GM18507 (cell line): ENCODE measurements at regions not wholly inside any gene's neighbourhood (a gene's known extent, or its start where the extent isn't known, plus 50 kb on each side); places are given as distances from the start of the nearest gene placed in this dataset.

Experiments used
- DNase-seq: peaks from one replicate; pipeline ENCODE4 v3.0.0; 2011; ENCODE audit warnings: low read depth; ENCODE audit not compliant: insufficient read length; ENCODE audit errors: extremely low spot score
- FAIRE-seq: peaks from 2 replicates; lab custom pipeline; 2011; peaks lifted over from hg19 to GRCh38; lab: Jason Lieb, UNC

DNA sequence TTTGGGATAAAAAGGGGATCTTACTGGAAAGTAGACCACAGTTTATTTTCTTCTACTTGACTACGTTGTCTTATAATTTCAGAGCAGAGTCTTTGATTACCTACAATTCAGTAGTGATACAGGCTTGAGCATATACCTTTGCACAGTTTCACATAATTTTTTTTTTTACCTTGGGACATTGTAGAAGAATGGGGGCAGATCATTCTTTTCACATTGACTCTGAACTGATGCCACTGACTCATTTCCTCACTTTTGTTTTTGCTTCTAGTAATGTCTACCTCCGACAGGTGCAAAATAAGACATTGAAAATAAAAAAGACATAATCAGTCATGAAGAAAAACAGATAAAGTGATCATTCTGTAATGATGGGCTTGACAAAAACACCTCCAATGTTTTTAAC is 688.3 kb upstream of the CHORDC1 start:
- DNase-seq = no peak
- no peak for FAIRE-seq

DNA sequence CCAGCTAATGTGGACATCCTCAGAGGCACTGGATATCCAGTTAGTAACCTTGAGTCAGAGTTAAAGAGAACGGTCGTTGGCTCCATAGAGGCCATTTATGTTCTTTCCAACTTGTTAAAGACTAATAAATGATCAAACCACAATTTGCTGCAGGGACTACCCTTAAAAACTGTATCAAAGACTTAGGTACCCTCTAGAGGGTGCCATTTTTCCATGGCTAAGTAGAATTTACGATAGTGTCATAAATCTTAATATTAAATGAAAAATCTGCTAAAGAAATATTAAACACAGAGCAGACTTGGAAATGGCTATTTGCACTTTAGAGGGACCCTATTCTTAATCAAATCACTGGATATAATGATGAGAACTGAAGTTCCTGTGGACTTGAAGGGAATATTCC is 685.2 kb upstream of the CHORDC1 start:
- no peak for DNase-seq
- FAIRE-seq = no peak

DNA sequence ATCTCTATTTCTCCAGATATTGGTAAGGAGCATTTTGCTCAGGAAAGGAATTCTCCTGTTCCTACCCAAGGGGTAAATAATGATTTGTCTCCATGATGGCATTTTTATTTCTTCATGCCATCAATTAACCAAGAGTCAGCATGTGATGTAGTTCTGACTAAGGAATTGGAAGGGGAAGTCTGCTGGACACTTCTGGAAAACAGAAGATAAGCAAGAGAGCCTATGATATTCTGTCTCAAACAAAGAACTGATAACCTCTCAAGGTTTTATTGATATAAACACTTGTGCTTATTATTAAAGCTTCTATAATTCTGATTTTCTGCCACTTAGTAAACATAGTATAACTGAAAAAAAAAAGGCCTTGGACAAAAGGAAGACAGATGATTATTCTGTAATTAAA is 673.0 kb upstream of the CHORDC1 start:
- DNase-seq (no peak), FAIRE-seq (no peak)

DNA sequence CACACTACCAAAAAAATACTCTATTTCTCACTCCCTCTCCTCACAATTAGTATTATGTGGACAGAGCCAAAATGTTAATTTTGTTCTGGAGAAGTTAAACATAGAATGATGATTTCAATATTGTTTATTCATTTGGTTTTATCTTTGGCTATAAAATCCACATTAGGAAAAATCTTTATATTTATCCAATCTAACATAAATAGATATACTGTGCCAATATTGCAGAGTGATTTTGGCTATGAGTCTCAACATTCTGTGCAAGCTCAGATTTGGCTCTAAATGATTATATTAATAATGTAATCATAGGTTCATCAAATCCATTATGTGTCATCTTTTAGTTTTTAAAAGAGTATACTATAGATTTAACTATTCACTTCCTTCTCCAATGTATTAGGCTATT is 667.5 kb upstream of the CHORDC1 start:
- DNase-seq (no peak), FAIRE-seq (no peak)

DNA sequence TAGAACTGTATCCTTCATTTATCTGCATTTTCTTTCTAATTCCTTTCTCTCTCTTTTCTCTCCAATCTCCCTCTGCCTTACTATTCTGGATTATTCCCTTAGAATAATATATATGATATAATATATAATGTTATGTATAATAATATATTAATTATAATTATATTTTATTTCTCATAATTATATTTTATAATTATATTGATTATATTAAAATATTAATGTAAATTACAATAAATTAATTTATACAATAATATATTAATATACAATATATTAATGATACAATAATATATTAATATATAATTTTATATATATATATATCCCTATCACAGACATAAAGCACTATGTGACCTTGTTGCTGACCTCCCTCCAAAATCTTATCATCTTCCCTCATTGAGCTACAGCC is 661.3 kb upstream of the CHORDC1 start:
- FAIRE-seq = no peak
- no peak for DNase-seq

DNA sequence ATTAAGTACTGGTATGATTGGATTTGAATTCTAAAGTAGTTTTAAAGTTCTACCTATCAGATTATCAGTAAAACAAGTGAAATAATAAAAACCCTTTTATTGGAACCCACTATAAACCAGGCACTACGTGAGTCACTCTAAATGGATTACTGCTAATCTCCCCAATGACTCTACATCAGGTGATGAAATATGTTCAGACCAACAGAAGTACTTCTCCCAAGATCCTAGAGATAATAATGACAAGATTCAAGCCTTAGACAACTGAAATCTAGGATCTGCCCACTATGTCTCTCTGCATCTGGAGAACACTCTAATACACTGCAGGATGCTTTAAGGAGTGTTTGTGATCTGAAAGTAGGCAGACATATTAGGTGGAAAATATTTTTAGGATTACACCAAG is 652.1 kb upstream of the CHORDC1 start:
- no peak for FAIRE-seq
- no peak for DNase-seq

DNA sequence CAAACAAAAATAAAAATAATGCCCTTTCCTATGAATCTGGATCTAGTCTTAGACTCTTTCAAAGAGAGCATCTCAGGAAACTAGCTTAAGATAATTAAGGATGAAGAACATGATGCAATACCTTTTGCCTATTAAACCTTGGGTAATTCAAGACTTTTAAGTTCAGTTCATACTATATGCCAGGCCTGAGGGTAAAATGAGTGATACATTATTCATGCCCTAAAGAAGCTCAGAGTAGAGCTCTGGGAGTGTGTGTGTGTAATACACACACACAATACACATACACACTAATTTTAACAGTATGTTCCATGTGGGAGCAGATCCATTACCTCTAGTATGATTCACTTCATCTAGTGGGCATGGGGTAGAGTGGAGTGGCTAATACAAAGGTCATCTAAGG is 651.4 kb upstream of the CHORDC1 start:
- FAIRE-seq (no peak), DNase-seq (no peak)

DNA sequence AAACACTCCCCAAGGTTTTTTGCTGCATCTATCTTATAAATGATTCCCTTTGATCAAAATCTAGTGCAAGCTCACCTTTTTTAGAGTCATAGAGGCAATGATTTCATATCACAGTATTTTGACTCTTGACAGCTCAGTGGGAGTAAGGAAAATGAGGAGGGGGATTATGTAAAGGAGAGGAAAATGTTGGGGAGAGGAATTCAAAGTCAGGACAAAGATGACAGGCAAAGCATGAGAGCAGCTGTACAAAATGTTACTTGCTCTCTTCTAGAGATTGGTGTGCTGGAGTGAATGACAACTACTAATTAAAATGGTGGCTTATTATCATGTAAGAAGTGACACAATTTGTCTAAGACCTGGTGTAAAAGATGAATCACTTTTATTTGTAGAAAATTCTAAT is 644.6 kb upstream of the CHORDC1 start:
- FAIRE-seq (no peak), DNase-seq (no peak)

DNA sequence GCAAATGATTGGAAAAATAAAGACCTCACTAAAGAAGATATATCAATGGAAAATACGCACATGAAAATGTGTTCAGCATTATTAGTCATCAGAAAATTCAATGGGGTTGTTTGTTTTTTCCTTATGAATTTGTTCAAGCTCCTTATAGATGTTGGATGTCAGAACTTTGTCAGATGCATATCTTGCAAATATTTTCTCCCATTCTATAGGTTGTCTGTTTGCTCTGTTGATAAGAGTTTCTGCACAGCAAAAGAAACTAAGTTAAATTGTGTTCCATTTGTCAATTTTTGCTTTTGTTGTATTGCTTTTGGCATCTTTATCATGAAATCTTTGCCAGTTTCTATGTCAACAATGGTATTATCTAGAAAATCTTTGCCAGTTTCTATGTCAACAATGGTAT is 633.9 kb upstream of the CHORDC1 start:
- FAIRE-seq (no peak), DNase-seq (no peak)

DNA sequence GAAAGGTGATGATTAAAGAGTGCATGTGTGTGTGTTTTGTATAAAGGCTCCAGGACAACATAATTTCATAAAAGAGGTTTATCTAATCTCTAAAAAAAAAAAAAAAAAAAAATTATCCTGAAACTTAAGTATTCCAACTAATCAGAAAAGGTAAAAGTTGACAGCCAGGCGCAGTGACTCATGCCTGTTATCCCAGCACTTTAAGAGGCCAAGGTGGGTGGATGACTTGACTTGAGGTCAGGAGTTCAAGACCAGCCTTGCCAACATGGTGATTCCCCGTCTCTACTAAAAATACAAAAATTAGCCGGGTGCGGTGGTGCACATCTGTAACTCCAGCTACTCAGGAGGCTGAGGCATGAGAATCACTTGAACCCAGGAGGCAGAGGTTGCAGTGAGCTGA is 632.7 kb upstream of the CHORDC1 start:
- FAIRE-seq = no peak

DNA sequence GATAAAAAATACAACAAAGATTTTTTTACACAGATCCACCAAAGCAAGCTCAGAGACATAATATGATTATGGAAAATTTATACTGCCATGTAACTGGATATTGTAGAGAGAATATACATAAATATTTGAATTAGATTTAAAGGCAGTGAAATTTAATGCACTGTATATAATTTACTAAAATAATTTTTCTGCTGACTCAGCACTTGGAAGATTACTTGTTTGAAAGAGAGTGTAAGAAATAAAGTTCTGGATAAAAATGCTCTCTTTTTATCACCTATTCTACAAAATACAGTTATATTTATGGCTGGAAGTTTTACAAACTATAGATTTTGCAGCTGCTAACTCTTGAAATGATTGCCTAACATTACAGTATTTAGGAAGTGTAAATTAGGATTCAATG is 628.3 kb upstream of the CHORDC1 start:
- DNase-seq (no peak), FAIRE-seq (no peak)

More for the DNA sequence above, 632.7 kb upstream of the CHORDC1 start:
- DNase-seq = no peak

DNA sequence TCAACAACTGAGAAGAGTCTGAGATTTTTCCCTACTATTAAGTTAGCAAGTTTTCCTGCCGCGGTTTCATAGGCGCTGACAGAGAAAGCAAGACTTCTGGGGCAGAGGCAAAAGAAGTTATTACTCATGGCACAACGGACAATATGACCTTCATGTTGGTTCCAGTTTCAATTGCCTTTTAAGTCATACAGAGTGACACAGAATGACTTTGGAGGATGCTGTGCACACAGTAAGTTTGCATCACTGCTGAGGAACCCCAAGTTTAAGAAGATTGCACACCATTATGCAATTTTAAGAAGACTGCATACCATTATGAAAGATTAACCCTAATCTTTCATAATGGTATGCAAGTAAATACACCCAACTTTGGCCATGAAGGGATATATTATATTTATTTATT is 626.5 kb upstream of the CHORDC1 start:
- no peak for DNase-seq
- FAIRE-seq = no peak

DNA sequence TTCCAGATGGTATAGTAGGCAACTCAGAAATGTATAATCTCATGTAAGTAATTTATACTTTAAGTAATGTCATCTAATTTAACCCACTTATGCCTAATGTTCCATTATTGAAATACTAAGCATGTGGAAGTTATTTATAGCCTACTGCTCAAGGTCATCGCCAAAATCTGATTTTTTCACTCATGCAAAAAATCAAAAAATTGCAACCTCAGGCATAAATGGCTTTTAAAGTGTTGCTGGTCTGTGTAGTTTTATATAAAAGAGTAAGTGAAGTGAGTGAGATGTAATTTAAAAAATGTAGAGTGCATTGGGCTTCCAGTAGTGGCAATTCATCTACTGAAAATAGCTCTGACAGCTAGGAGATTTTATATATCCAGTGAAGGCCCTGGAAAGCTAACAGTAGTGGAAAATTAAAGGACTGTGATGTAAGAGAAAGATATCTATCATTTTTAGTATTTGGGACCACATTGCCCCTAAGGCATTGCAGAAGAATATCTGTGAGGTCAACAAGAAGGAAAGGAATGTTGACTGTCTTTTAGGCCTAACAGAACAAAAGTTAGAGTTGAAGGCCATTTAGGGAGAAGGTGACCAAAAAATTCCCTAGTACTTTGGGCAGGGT is 624.5 kb upstream of the CHORDC1 start:
- FAIRE-seq (no peak), DNase-seq (no peak)

DNA sequence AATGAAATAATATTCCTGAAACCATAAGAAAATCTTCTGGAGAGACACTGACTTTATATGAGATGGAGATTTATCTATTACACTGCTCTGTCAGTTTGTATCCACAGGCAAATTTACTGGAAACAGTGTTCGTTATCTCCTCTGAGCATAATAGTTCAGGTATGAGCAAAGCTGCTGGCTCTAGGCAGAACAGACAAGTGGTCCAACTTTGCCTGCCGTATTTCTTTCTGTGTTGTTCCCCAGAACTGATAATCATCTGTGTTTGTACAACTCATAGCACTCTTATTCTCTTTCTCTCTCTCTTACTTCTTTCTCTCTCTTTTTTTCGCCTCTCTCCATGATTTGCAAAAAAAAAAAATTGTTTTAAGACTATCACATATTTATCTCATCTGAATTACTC is 623.8 kb upstream of the CHORDC1 start:
- FAIRE-seq (no peak), DNase-seq (no peak)

DNA sequence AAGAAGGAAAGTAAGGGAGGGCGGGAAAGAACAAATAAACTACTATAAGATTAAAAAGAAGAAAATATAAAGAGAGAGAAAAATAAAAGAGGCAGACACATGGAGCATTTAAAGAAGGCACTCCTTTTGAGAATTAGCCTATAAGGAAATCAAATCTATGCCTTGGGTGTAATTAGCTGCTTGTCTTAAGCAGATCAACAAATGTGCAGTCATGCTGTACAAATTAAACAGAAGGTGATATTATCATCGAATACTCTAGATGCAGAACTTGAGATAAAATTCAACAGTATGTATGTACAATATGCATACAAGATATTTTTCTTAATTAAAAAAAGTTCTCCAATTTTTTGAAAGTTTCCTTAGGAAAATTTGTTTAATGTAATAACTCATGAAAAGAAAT is 623.0 kb upstream of the CHORDC1 start:
- DNase-seq (no peak), FAIRE-seq (no peak)

DNA sequence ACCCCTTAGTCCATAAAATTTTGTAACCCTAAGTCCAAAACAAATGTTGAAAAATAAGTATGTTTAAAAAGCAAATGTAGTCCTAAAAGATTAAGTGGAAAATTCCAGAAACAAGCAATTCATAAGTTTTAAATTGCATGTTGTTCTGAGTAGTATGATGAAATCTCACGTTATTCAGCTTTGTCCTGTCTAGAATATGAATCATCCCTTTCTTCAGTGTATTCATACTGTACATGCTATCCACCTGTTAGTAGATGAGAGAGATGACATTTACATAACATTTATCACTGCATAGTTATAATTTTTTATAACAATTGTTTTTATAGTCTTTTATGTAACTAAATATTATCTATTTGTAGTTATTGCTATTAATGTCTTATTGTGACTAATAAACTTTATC is 622.3 kb upstream of the CHORDC1 start:
- FAIRE-seq = no peak
- DNase-seq = no peak

DNA sequence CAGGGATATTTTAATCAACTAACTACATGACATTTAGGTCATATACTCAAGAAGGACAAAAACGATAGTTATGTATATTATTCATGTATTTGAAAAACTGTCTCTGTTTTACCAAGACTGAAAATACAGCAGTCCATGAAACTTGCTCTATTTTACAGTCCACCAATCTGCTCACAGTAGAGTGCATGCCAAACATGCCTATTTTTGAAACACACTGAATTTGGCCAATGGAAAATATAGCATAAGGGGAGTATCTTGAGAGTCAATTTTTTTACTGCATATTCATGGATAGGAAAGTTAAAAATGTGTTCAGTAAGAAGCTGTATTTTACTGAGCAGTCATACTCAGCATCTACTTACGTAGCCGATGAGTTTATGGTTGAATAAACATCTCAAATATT is 621.2 kb upstream of the CHORDC1 start:
- FAIRE-seq = no peak
- no peak for DNase-seq

DNA sequence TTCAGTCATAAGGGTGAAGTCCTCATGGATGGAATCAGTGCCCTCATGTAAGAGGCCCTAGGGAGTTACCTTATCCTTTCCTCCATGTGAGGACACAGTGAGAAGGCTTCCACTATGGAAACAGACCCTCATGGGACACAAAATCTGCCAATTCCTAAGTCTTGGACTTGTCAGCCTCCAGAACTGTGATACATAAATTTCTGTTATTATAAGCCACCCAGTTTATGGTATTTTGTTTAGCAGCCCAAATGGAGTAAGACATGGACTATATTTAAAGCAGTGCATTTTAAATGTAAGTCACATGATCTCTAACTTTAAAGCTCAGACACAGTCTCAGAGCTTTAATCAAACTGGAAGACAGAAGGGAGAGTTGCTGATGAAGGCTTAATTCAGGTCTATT is 619.8 kb upstream of the CHORDC1 start:
- DNase-seq (no peak), FAIRE-seq (no peak)

DNA sequence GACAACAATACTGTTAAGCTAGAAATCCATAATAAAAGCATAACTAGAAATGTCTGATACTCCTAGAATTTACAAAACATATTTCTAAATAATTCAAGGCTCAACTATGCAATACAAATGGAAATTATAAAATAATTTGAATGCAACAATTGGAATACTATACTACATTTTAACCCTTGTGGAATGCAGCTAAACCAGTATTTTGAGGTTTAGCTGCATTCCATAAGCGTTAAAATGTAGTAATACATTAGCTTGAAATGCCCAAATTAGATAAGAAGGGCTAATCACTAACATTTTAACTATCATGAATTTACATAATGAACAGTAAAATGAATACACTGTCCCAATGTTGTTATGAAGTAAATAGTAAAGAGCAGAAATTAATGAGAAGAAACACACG is 617.2 kb upstream of the CHORDC1 start:
- FAIRE-seq = no peak
- no peak for DNase-seq

DNA sequence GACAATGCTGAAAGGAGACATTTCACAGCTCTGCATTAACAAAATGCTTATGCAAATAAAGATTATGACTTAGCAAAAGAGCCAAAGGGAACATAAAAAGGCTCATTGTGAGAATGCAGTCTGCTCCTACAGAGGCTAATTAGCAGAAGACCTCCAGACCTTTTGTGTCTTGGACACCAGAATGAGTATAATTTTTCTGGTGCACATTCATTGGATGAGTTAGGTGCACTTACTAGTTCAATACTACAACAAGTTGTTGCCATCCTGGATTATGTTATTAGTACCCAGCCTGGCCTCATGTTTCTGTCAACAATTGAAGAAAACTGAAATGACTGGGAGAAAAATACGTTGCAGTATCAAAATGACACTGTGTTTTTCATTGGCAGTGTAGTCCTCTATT is 613.2 kb upstream of the CHORDC1 start:
- FAIRE-seq (no peak), DNase-seq (no peak)

DNA sequence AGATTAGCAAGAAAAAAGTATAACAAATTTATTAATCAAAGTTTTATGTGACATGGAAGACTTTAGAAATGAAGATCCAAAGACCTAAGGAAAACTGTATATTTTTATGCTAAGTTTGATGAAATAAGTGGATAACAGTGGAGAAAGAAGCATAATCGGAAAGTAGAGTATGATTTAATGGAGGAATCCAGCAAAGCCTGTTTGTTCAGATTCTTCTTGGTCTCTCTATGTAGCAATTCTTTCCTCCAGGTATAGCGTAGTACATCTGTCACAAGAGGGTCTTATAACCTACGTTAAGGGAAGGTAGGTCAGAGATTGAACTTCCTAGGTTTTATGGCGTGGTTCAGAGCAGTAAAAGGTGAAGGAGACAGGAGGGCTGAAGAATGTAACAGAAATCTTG is 600.6 kb upstream of the CHORDC1 start:
- FAIRE-seq = no peak
- DNase-seq = no peak

DNA sequence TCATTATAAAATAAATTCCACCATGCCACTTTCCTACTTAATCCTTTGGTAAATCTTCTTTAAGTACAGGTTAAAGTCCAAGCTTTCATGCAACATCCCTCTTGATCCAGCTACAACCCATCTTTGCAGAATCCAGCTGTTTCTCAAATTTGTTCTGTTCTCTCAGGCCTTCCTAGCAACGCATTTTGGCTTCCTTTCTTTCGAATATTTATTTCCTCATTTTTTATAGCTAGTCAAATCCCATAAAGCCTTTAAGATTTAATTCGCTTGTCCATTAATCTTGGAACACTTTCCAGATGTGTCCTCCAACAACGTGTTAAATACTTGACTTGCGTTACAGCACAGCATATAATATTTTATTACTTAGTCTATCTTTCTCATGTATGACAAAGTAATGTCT is 600.1 kb upstream of the CHORDC1 start:
- FAIRE-seq (no peak), DNase-seq (no peak)
